ENCODE measurements at regions not wholly inside any gene's neighbourhood (a gene's known extent, or its start where the extent isn't known, plus 50 kb on each side); places are given as distances from the start of the nearest gene placed in this dataset.
"Not testable (repeated sequence)": the region's sequence is repeated elsewhere in the genome, so short reads cannot be mapped to it uniquely, and the experiment has no call there.

DNA sequence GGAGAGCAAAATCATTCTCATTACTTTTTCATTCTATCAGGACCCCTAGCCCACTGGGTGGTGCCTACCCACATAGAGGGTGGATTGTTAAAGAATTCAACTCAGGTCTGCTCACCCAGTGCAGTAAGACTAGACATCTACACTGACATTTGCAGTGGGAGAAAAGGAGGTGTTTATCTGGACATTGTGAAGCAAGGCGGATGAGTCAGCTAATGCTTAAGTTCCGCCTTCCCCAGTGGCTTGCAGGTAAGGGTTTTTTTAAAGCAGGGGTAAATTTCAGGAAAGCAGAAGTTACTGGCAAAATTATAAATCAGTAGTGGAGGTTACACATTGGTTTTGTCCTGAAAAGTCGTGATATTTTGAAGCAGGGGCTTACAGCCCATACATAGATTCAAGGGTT lies 359.2 kb upstream of the NPAP1 start:
- TF ChIP-seq, protein P1, sequence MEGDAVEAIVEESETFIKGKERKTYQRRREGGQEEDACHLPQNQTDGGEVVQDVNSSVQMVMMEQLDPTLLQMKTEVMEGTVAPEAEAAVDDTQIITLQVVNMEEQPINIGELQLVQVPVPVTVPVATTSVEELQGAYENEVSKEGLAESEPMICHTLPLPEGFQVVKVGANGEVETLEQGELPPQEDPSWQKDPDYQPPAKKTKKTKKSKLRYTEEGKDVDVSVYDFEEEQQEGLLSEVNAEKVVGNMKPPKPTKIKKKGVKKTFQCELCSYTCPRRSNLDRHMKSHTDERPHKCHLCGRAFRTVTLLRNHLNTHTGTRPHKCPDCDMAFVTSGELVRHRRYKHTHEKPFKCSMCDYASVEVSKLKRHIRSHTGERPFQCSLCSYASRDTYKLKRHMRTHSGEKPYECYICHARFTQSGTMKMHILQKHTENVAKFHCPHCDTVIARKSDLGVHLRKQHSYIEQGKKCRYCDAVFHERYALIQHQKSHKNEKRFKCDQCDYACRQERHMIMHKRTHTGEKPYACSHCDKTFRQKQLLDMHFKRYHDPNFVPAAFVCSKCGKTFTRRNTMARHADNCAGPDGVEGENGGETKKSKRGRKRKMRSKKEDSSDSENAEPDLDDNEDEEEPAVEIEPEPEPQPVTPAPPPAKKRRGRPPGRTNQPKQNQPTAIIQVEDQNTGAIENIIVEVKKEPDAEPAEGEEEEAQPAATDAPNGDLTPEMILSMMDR (conservative IDR thresholded peaks at IDR 0.05 in 1 of 2, IDR thresholded peaks at IDR 0.05 in 1 of 2; ENCODE audit: low read depth in 1 of 2, low read length in 2 of 2): not testable (repeated sequence)
- not testable (repeated sequence) for TF ChIP-seq EZH2 (IDR thresholded peaks at IDR 0.05; ENCODE audit: low read length, missing control alignments)

Data from fibroblast of lung (primary cell).